IPS DF 4.7 (cell line): ENCODE measurements at regions not wholly inside any gene's neighbourhood (a gene's known extent, or its start where the extent isn't known, plus 50 kb on each side); places are given as distances from the start of the nearest gene placed in this dataset.

Source experiments
- DNase-seq: peaks from one replicate; pipeline ENCODE4 v3.0.0-alpha.2; 2013; ENCODE audit warnings: low spot score; ENCODE audit errors: extremely low read depth

DNA sequence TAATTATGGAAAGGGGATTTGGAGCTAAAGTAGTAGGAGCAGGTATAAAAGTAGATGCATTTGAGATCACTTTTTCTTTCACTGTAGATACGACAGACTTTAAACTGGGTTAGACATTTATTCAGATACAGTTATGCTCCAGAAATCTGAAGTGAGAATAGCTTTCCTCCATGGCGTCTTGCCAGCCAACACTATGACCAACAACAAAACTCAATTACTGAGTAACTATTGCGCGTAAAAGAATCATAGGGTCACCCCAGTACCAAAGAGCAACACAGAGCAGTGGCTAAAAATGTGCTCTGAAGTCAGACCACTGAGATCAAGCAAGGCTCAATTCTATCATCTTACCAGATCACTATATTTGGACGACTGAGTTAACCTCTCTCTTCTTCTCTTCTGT is 262.5 kb upstream of the SORCS1 start:
- no peak for DNase-seq

GRCh38 chr10:107425931-107426553 is 261.5 kb upstream of the SORCS1 start:
- no peak for DNase-seq

- DNase-seq = no peak
These were observed 260.1 kb upstream of the SORCS1 start for GRCh38 chr10:107424628-107425027.

GRCh38 chr10:107423903-107424302 is 259.4 kb upstream of the SORCS1 start:
- DNase-seq = no peak

GRCh38 chr10:107422681-107423080 is 258.2 kb upstream of the SORCS1 start:
- no peak for DNase-seq

- no peak for DNase-seq
These were observed 255.7 kb upstream of the SORCS1 start for GRCh38 chr10:107420196-107420595.

- DNase-seq = no peak
These were observed 253.7 kb upstream of the SORCS1 start for GRCh38 chr10:107418085-107418806.

DNA sequence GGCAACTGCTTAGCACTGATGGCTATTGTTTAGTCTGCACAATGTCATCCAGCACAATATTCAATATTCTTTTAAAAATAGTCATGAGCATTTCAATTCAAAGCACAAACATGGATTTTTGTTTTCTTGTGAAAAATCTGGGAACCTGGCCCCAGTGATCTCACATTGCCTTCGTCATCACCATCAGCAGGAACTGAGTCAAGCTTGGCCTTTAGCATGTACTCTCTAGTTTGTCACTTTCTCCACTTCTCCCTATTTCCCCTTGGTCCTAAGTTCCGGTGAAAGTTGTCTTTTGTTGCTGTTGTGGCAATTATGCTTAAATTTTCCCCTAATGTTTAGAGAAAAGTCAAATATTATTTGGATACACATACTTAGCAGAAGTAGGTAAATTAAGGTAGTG is 252.9 kb upstream of the SORCS1 start:
- no peak for DNase-seq

DNA sequence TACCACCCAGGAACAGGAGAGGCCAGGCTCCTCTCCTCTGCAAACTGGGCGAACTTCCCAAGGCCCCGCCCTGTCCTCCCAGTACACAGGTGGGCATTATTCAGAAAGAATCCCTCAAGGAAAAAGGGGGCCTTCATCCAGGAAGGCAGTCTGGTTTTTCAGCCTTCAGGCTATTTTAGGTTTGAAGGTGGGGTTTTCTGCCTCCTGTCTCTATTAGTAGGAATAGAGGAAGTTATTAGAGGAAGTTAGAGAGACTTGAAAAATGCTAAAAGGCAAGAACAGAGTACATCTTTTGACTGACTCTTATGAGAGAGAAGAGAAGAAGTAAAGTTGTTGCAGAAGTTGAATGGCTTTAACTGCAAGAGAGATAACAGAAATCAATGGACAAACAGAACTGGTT is 250.9 kb upstream of the SORCS1 start:
- no peak for DNase-seq

- no peak for DNase-seq
These were observed 249.5 kb upstream of the SORCS1 start for GRCh38 chr10:107413971-107414370.

DNA sequence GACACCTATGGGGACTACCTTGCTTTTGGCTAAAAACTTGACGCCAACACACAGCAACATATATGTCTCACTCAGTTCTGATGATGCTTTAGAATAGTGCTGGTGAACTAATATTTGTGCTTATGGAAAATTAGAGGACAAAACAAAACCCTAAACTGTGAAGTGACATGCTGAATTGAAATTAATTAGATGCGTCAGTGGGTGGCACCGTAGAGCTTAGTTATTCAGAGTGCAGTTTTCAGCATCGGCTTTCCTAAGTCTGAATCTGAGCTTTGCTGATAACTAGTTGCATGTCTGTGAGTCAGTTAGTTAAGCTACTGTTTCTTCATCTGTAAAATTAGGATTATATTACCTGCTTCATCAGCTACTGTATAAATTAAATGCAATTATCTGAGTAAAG is 245.0 kb upstream of the SORCS1 start:
- peak; percentile 2 for DNase-seq

- DNase-seq = no peak
These were observed 233.6 kb upstream of the SORCS1 start for GRCh38 chr10:107398115-107398514.

DNA sequence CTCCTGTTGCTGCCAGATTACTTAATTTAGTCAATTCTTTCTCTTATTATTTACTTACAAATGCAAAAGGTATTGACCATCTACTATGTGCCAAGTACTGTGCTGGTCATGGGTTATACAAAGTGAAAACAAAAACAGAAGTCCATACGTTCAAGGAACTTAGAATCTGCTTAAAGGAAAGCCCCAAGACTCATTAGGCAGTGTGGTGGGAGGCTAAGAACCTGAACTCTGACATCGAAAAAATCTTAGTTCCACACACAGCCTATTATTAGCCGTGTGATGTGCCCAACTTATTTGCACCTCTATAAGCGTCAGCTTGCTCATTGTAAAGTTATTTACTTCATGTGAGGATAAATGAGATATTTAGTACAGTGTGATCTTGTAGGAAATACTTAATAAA is 227.4 kb upstream of the SORCS1 start:
- no peak for DNase-seq

- DNase-seq = no peak
These were observed 226.1 kb upstream of the SORCS1 start for GRCh38 chr10:107390563-107390962.

DNA sequence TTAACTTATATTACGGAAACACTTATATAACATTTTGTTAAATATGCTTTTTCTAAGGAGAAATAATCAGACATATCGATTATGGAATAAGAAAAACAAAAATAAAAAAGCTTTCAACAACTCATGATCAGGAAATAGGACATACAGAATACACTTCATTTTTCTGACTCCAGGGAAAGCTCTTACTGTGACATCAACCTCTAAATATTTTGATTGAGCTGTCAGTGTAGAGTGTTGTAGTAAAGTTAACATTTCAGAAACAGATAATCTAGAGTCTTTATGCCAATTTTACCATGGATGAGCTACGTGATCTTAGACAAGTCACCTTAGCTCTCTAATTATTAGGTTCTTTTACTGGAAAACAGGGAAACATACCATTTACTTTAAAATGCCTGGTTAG is 218.9 kb upstream of the SORCS1 start:
- no peak for DNase-seq

DNA sequence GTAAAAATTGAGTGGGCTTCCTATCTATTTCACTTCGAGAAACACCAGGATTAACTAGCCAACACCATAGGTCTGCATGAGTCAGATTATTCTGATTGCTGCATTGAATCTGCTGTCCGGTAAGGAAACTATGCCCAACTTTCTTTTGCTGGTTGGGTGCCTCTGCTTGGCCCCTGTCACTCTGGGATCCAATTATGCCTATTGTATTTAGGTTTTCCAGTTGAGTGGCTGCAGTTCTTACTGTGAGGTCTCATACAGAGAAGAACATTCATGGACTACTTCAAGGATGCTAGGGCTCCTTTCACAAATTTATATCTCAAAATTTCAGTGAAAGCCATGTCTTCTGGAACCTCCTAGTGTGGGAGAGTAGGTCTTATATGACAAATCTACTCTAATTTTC is 215.1 kb upstream of the SORCS1 start:
- no peak for DNase-seq

DNA sequence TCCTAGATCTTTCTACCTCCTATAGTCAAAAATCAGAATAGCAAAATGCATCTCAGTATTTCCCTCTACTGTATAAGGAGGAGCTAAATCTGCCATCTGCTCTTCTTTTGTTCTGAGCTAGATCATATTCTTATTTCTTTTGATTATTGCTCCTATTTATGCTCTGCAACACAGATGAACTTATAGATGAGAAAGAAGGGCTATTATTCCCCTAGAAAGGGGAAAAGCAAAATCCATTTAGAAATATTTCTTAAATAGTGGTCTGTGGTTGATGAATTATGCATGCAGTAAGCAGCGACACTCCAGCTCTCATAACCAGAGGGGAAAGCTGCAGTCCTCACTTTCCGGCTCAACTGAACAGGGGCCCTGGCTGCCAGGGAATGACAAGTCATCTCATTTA is 207.3 kb upstream of the SORCS1 start:
- no peak for DNase-seq

DNA sequence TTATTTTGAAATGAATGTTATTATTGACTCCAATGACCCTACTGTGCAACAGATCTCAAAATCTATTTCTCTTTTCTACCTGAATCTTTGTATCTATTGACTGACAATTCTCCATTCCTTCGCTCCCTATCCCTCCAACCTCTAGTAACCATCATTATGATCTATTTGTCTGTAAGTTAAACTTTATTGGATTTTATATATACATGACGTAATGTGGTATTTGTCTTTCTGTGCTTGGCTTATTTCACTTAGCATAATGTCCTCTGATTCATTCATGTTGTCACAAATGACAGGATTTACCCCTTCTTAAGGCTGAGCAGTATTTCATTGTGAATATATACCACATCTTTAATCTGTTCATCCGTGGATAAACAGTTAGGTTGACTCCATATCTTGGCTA is 200.4 kb upstream of the SORCS1 start:
- DNase-seq = no peak

- DNase-seq = no peak
These were observed 197.8 kb upstream of the SORCS1 start for GRCh38 chr10:107362306-107362705.

DNA sequence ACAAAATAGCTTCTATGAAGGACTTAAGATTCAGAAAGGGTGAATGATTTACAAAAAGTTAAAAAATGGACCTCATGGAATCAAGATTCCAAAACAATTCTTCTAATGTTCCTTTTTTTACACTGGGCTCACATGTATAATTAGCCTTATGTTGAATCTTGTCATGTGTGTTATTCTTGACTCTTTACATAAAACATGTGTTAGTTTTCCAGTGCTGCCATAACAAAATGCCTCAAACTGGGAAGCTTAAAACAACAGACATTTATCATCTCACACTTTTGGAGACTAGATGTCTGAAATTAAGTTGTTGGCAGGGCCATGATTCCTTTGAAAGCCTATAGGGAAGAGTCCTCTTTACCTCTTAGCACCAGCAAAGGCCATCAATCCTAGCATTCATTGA is 192.5 kb upstream of the SORCS1 start:
- DNase-seq = no peak

GRCh38 chr10:107356396-107356795 is 191.9 kb upstream of the SORCS1 start:
- DNase-seq = no peak

DNA sequence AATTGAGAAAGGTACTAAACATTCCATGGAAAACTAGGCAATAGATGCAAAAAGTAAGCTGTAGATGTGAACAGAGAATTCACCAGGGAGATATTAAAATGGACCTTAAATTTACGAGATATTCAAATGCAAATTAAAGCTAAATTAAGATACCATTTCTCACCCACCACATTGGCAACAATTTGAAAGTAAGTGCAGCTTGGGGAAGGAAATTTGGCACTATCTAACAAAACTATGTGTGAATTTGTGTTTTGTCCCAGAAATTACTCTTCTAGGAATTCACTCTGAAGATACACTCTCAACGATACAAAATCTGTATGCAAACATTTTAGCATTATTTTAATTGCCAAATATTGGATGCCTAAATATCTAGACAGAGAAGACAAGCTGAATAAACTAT is 178.2 kb upstream of the SORCS1 start:
- no peak for DNase-seq

- no peak for DNase-seq
These were observed 176.8 kb upstream of the SORCS1 start for GRCh38 chr10:107341281-107341680.
